HG03025 (cell line): ENCODE measurements at regions not wholly inside any gene's neighbourhood (a gene's known extent, or its start where the extent isn't known, plus 50 kb on each side); places are given as distances from the start of the nearest gene placed in this dataset.

Experiments used
- ATAC-seq: cut with Tn5 transposase; IDR thresholded peaks from one replicate; pipeline ENCODE4 v1.9.1; 2021; ENCODE audit warnings: mild to moderate bottlenecking, moderate library complexity; ENCODE audit not compliant: unreplicated experiment, low FRiP score

GRCh38 chr7:3218411-3219225 is 82.4 kb upstream of the SDK1 start:
- no peak for ATAC-seq

GRCh38 chr7:3229904-3230470 is 71.1 kb upstream of the SDK1 start:
- ATAC-seq, result no peak

DNA sequence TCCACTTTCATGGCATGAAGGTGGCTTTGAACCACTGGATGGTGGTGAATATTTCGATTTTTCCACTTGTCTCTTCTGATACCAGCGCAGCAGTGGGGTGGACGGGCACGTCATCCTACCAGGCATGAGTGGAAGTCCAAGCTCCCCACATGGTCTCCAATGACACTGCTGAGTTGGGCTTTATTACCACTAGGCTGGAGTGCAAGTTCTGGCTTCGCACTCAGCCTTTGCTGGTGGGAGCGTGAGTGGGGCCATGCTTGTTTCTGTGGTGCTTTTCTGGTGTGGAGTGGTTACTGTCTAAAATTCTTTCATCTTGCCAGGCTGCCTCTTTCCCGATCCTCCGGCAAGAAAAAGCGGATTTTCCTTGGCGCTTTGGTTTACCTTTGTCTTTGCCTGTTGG is 70.1 kb upstream of the SDK1 start:
- no peak for ATAC-seq

- no peak for ATAC-seq
Observed at GRCh38 chr7:3232228-3232627, 68.8 kb upstream of the SDK1 start.

- no peak for ATAC-seq
Observed at GRCh38 chr7:3233301-3233700, 67.8 kb upstream of the SDK1 start.

- no peak for ATAC-seq
Observed at GRCh38 chr7:3234051-3234450, 67.0 kb upstream of the SDK1 start.

- ATAC-seq, result no peak
Observed at GRCh38 chr7:3234851-3235250, 66.2 kb upstream of the SDK1 start.

DNA sequence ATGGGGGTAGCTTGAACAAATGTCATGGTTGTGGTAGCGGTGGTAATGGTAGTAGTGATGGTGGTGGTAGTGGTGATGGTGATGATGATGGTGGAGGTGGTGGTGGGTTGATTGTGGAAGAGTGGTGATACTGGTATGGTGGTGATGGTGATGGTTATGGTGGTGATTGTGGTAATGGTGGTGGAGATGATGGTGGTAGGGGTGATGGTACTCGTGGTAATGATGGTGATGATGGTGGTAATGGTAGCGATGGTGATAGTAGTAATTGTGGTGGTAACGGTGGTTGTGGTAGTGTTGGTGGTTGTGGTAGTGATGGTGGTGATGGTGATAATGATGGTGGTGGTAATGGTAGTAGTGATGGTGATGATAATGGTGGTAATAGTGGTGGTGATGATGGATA is 65.7 kb upstream of the SDK1 start:
- ATAC-seq, result no peak

GRCh38 chr7:3236268-3236667 is 64.8 kb upstream of the SDK1 start:
- ATAC-seq, result no peak

GRCh38 chr7:3238525-3239210 is 62.4 kb upstream of the SDK1 start:
- ATAC-seq, result no peak

DNA sequence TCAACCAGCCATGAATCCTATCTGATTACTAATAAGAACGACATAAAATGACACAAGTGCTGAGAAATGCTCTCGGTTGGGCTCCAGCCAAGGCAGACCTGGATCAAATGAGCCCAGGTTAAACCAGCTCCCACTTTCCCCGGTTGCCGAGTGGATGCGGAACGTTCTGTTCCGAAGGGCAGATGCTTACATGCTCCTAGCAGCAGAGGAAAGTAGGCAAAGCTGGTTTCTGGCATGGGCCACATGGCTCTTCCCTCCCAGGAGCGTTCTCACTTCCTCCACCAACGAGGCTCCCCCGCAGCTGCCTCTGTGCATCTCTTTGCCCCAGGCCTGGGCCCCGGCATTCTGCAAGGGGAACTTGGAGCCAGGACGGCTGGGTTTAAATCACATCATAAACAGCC is 61.8 kb upstream of the SDK1 start:
- no peak for ATAC-seq

DNA sequence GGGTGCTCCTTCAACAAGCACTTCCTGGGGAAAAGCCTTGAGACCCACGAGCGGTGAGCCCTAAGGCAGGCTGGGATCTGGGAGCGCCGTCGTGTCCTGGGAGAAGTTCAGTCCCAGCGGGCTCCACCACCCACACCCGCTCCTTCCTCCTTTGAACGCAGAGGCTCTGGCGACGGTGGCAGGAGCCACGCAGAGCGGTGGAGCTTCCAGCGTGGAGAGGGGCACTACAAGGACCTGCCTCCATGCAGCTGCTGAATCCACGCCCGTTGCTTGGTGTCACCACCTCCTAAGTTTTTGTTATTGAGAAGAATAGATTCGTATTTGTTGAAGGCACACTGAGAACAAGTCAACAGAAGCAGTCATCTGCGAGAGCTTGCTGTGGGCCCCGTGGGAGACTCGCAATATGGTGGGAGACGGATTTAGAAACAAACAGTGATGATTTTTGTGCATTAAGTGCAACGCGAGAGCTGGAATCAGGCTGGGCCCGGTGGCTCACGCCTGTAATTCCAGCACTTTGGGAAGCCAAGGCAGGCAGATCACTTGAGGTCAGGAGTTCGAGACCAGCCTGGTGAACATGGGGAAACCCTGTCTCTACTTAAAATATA is 60.1 kb upstream of the SDK1 start:
- ATAC-seq, result no peak

DNA sequence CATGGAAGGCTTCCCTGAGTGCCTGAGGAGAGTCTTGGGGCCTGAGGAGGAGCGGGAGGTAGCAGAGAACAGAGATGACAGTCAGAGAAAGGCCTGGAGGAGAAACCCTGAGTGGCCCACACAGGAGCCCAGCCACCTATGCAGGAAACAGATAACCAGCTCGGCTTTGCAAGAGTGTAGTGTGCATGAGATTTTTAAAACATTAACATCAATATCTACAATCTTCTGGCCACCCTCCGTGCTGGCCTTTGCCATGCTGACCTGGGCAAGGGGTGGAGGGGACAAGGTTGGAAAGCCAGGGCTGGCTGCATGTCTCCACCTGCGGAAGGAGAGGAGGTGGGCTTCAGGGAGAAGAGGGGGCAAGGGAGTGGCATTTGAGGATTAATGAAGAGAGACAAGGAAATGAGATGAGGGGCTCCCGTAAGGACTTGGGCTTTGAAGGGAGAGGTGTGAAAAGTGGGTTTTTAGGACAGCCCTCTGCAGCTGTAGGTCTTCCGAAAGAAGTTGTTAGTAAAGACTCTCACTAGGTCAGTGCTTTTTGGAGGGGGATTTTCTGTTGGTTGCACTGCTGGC is 59.3 kb upstream of the SDK1 start:
- no peak for ATAC-seq

DNA sequence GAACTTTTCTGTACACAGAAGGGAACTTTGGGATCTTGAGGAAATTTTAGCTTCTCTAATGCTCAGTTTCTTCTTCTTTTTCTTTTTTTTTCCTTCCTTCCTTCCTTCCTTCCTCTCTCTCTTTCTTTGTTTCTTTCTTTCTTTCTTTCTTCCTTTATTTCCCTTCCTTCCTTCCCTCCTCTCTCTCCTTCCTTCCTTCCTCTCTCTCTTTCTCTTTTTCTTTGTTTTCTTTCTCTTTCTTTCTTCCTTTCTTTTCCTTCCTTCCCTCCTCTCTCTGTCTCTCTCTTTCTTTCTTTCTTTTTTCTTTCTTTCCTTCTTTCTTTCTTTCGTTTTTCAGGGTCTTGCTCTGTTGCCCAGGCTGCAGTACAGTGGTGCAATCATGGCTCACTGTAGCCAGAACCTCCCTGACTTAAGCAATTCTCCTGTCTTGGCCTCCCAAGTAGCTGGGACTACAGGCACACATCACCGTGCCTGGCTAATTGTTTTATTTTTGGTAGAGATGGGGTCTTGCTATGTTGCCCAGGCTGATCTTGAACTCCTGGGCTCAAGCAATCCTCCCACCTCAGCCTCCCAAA is 58.6 kb upstream of the SDK1 start:
- ATAC-seq, result no peak

DNA sequence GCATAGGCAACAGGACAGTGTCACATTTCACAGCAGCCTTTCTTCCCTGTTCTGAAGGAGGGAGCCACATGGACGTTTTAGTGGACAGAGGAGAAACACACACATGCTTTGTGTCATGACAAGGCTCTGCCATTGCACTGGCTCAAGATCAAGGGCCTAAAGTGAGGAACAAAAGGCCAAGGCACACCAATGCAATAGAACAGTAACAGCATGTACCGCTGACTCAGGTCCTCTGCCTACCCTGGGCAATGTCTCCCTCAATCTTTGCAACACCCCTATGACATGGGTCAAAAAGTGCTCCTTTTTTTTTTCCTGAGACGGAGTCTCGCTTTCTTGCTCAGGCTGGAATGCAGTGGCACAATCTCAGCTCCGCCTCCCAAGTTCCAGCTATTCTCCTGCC is 57.8 kb upstream of the SDK1 start:
- ATAC-seq, result no peak

- no peak for ATAC-seq
Observed at GRCh38 chr7:3243680-3244079, 57.4 kb upstream of the SDK1 start.

DNA sequence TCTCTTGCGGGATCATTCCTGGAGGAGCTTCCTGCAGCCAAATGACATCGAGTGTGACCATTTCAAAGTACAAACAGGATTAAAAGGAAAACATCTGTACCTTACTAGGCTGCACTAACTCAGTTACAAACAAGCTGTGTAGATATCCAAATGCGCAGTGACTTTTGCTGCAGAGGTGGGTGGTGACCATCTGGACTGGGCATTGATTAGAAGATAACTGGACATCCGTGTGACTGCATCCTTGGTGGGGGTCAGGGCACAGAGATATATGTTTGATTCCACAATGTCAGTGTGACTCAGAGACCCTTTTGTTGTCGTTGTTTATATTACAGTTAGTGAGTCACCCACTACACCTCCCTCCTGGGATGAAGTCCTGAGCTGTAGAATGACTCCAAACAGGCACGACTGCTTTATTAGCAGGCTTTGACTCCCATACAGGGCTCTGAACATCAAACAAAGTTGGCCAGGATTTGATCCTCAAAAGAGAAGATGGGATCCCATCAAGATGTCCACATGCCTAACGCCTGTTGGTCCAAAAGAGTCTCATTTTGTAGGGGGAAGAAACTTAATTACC is 56.7 kb upstream of the SDK1 start:
- no peak for ATAC-seq

DNA sequence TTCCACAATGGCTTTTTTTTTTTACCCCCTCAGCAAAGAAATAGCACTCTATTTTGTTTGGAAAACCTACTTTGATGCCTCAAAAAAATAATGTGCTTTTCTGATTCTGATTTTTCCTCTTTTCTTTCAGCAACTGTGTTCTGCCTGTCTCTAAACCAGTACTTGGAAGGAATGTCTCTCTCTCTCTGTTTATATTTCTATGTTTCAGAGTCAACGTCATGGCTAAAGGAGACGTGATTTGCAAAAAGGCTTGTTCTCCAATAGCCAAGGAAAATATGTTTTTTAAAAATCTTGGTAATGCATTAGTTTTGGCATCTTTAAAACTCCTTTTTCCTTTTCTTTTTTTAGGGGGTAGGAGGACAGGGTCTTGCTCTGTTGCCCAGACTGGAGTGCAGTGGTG is 56.0 kb upstream of the SDK1 start:
- no peak for ATAC-seq

DNA sequence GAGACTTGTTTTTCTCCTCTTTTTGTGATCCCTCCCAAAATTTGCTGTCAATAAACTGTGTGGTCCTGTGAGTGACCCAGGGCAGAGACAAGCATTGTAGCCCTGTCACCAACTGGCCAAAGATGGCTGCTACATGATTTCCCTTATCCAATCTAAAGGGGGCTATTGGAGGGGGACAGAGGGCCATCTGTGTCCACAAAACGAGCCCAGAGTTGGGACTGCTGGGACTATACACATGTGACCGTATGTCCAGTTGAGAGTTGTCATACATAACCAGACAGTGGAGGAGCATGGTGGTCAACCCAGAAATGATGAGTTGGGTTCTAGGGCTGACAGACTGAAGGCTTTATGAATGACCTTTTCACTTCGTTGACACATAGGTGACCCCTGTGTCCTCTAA is 55.3 kb upstream of the SDK1 start:
- no peak for ATAC-seq

DNA sequence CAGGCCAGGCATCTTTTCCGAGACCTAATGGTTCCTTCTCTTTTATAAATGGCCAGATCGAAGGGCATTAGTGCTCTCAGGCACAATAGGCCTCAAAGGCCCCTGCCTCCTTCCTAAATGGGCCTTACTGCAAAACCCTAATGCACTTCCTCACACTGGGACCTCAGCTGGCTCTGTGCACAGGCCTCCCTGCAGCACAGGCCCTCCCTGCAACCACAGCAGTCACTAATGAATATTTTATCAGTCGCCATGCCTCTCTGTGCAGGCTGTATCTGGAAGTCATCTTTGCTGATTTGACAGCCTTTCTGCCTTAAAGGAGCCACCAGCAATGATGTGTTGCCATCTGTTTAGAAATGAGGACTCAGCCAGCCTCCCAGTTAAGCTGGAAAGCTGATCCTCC is 54.9 kb upstream of the SDK1 start:
- ATAC-seq, result no peak
